Mammary epithelial cell (primary cell): ENCODE measurements at regions not wholly inside any gene's neighbourhood (a gene's known extent, or its start where the extent isn't known, plus 50 kb on each side); places are given as distances from the start of the nearest gene placed in this dataset.

Experiments
- EZH2 ChIP-seq: IDR thresholded peaks from 2 replicates; pipeline ENCODE4 v1.6.1; 2012; ENCODE audit warnings: low read length, inconsistent platforms, borderline replicate concordance
- TF ChIP-seq, protein P1 (sequence below), 2 donors: IDR thresholded peaks in 1 of 2; conservative IDR thresholded peaks in 1 of 2; 2 replicates each; pipeline ENCODE4 v1.5.1; 2011 to 2012; ENCODE audit warnings: inconsistent platforms in 2 of 2, low read length in 2 of 2, mild to moderate bottlenecking in 2 of 2, control low read depth in 1 of 2, low read depth in 1 of 2; ENCODE audit not compliant: insufficient read depth in 1 of 2; ENCODE audit errors: extremely low read depth in 1 of 2

DNA sequence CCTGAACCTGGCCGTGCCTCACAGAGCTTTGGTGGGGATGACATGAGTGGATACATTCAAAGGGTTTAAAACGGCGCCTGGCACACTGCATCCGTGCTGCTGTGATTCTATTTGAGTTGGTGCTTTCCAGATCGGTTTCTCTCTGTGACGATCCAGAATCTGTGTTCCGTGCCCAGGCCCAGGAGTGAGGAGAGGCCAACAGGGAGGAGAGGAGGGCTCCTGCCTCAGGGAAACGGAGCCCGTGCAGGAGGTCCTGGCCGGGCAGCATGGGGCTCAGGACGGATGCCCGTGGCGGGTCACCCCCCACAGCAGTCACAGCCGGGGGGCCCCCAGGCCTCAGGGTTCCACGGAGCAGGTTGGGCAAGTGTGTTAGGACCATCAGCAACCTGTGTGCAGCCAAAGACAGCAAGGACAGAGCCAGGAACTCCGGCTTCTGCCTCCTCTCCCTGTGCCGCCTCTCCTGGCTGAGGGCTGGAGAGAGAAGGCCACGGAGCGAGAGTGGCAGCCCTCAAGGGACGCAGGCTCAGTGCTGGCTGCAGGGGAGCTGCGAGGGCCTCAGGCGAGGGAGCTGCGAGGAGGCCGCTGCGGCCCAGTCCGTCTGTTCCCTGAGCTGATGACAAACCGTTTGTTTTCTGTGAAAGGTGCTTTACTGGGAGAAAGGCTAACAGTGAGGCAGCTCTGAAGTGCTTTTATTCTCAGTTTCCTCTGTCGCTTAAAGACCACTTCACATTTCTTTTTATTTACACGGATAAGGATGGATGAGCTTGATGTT is 99.3 kb downstream of the METRNL start:
- TF ChIP-seq, protein P1, sequence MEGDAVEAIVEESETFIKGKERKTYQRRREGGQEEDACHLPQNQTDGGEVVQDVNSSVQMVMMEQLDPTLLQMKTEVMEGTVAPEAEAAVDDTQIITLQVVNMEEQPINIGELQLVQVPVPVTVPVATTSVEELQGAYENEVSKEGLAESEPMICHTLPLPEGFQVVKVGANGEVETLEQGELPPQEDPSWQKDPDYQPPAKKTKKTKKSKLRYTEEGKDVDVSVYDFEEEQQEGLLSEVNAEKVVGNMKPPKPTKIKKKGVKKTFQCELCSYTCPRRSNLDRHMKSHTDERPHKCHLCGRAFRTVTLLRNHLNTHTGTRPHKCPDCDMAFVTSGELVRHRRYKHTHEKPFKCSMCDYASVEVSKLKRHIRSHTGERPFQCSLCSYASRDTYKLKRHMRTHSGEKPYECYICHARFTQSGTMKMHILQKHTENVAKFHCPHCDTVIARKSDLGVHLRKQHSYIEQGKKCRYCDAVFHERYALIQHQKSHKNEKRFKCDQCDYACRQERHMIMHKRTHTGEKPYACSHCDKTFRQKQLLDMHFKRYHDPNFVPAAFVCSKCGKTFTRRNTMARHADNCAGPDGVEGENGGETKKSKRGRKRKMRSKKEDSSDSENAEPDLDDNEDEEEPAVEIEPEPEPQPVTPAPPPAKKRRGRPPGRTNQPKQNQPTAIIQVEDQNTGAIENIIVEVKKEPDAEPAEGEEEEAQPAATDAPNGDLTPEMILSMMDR (conservative IDR thresholded peaks at IDR 0.05 in 1 of 2, IDR thresholded peaks at IDR 0.05 in 1 of 2; ENCODE audit: extremely low read depth in 1 of 2, insufficient read depth in 1 of 2, low read depth in 1 of 2, low read length in 2 of 2): no peak
- no peak for TF ChIP-seq EZH2
